ENCODE measurements at regions not wholly inside any gene's neighbourhood (a gene's known extent, or its start where the extent isn't known, plus 50 kb on each side); places are given as distances from the start of the nearest gene placed in this dataset.

DNA sequence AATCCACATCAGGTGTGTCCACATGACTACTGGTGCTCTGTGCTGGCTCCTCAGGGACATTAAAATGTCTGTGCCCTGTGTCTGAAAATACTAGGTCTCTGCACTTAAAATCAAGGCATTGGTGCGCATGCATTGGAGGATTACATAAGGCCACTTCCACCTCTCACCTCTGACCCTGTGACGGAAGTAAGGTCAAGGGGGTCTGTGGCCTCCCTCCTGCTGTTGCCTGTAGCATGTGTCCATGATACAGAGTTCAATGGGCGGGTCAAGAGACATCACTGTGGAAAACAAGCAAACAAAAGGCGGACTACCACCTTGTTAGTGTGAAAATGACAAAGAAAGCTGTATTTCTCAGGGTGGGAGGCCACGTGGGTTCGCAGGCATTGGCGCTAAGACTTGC is 208.6 kb upstream of the PWP1 start:
- Mint-ChIP-seq H3K27ac (no peak overlapping the region), H3K4me3 (no peak overlapping the region), H3K27me3 (ENCODE audit: low read depth) (peaks cover 32% of the 10 kb centered on the region), H3K4me1 (peaks cover 1% of the 10 kb centered on the region in 2 experiments; a peak in 3 of 4 replicates), H3K36me3 (ENCODE audit: insufficient read depth in 1 of 3, low read depth in 3 of 3) (no peaks in the 10 kb centered on the region), H3K9me3 (no peaks in the 10 kb centered on the region)
- no CpG with 5 or more reads among the region's 7 CpGs for WGBS (ENCODE audit: extremely low coverage, insufficient read length, low lambda C conversion rate)
- no peak overlapping the region for H2BK20ac ChIP-seq (ENCODE audit: low read depth, low read length, poor library complexity, severe bottlenecking)
- no peaks in the 10 kb centered on the region for H3K79me2 ChIP-seq (ENCODE audit: insufficient read depth, low read length)
- H3K4me2 ChIP-seq (ENCODE audit: insufficient read depth, insufficient read length, low read length): no peak overlapping the region
- H3K4me1 ChIP-seq (ENCODE audit: insufficient read depth, low read length): no peaks in the 10 kb centered on the region
- H2BK12ac ChIP-seq (ENCODE audit: insufficient read length, low read depth, low read length): no peak overlapping the region
- H3K27ac ChIP-seq (ENCODE audit: insufficient read length, low read depth, low read length): no peak overlapping the region
- H2AK5ac ChIP-seq (ENCODE audit: insufficient read length, low read length): no peak overlapping the region
- no peak overlapping the region for H4K5ac ChIP-seq (ENCODE audit: insufficient read length, low read depth, low read length)
- H3T11ph ChIP-seq (ENCODE audit: low read length): no peak overlapping the region
- H2BK15ac ChIP-seq (ENCODE audit: low read depth, low read length): no peak overlapping the region
- no peak overlapping the region for H3K14ac ChIP-seq (ENCODE audit: insufficient read depth, low read length)
- no peak overlapping the region for H2AFZ ChIP-seq (ENCODE audit: low read length)
- no peak overlapping the region for H3K9ac ChIP-seq (ENCODE audit: extremely low read depth, insufficient read length, low read length)
- DNase-seq: no peak
- no peak overlapping the region for H2BK5ac ChIP-seq (ENCODE audit: insufficient read length, low read length)
- no peak overlapping the region for H3K18ac ChIP-seq (ENCODE audit: insufficient read length, low read depth, low read length)
- H3K9me3 ChIP-seq (ENCODE audit: control insufficient read depth, low read depth, low read length): no peaks in the 10 kb centered on the region
- TF ChIP-seq, protein P1, sequence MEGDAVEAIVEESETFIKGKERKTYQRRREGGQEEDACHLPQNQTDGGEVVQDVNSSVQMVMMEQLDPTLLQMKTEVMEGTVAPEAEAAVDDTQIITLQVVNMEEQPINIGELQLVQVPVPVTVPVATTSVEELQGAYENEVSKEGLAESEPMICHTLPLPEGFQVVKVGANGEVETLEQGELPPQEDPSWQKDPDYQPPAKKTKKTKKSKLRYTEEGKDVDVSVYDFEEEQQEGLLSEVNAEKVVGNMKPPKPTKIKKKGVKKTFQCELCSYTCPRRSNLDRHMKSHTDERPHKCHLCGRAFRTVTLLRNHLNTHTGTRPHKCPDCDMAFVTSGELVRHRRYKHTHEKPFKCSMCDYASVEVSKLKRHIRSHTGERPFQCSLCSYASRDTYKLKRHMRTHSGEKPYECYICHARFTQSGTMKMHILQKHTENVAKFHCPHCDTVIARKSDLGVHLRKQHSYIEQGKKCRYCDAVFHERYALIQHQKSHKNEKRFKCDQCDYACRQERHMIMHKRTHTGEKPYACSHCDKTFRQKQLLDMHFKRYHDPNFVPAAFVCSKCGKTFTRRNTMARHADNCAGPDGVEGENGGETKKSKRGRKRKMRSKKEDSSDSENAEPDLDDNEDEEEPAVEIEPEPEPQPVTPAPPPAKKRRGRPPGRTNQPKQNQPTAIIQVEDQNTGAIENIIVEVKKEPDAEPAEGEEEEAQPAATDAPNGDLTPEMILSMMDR (conservative IDR thresholded peaks at IDR 0.05): no peak
- H3K56ac ChIP-seq (ENCODE audit: insufficient read length, low read depth, low read length): no peak overlapping the region
- H4K8ac ChIP-seq (replicated peaks; ENCODE audit: insufficient read length, low read depth, low read length): no peak overlapping the region
- H4K91ac ChIP-seq (ENCODE audit: insufficient read length, low read depth, low read length): no peak overlapping the region
- no peak overlapping the region for H2BK120ac ChIP-seq (ENCODE audit: low read depth, low read length, poor library complexity, severe bottlenecking)
- H4K20me1 ChIP-seq (ENCODE audit: control insufficient read depth, insufficient read depth, insufficient read length): no peaks in the 10 kb centered on the region
- 0 out of 2 replicates have a peak, but pooled peaks cover 2% of the 10 kb centered on the region for H3K27me3 ChIP-seq (ENCODE audit: insufficient read depth, low read length)
- H3K23ac ChIP-seq (ENCODE audit: insufficient read length, low read depth, low read length): no peak overlapping the region
- H3K23me2 ChIP-seq (ENCODE audit: insufficient read length, low read depth, low read length, poor library complexity, severe bottlenecking): no peaks in the 10 kb centered on the region
- H3K79me1 ChIP-seq (ENCODE audit: insufficient read depth, low read depth, low read length, poor library complexity, severe bottlenecking): no peaks in the 10 kb centered on the region
- no peak overlapping the region for H3K4ac ChIP-seq (ENCODE audit: low read depth, low read length)

Measured in H9 (cell line).